ENCODE measurements at regions not wholly inside any gene's neighbourhood (a gene's known extent, or its start where the extent isn't known, plus 50 kb on each side); places are given as distances from the start of the nearest gene placed in this dataset.

GRCh38 chr20:60215816-60216730 lies 257.9 kb downstream of the CDH26 start:
- peak; percentile 21 for DNase-seq

GRCh38 chr20:60219231-60219630 lies 261.0 kb downstream of the CDH26 start:
- no peak for DNase-seq

- no peak for DNase-seq
These were observed 261.9 kb downstream of the CDH26 start for GRCh38 chr20:60219984-60220562.

DNA sequence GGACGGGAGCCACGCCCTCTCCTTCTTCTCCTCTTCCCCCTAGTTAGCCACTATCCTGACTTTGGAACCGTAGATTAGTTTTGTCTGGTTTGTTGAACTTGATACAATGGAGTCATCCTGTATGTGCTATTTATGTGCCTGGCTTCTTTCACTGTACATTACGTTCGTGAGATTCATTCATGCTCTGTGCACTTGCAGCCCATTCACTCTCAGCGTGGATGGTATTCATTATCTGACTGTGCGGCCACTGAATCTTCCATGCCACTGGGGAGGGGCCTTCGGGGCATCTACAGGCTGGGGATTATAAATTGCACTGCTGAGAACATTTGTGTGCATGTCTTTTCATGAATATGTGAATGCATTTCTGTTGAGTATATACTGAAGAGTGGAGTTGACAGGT lies 262.5 kb downstream of the CDH26 start:
- DNase-seq = no peak

- DNase-seq = no peak
These were observed 263.4 kb downstream of the CDH26 start for GRCh38 chr20:60221593-60221992.

- no peak for DNase-seq
These were observed 264.3 kb downstream of the CDH26 start for GRCh38 chr20:60222497-60222896.

GRCh38 chr20:60223174-60223573 lies 265.0 kb downstream of the CDH26 start:
- no peak for DNase-seq

DNA sequence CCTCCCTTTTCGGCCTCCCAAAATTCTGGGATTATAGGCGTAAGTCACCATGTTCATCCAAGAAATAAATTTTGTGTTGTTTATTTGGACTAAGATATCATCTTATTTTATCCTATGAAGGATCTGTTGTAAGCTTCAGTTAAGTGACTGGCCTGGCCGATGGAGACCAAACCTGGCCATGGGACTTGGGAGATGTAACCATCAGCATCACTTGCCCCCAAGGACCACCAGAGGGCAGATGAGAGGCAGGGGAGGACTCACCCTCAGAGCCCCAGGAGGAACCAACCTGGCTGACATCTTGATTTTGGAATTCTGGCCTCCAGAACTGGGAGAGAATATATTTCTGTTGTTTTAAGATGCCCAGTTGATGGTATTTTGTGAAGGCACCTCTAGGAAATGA lies 266.7 kb downstream of the CDH26 start:
- no peak for DNase-seq

GRCh38 chr20:60228255-60228654 lies 270.0 kb downstream of the CDH26 start:
- no peak for DNase-seq

DNA sequence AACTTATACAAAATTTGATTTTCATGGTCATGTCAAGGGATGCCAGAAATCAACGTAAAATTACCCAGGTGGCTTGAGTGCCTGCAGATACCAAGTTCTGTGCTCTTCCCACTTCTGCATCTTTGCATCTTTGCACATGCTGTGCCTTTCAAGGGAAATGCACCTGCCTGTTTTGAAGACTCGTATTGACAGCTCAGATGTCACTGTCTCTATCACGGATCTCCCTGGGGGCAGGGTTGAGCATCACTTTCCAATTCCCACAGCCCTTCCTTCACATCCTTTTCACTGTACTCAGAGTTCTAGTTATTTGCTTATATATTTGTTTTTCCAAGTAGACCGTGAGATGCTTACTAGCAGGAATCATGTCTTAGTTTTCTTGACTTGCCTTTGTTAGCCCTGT lies 274.2 kb downstream of the CDH26 start:
- no peak for DNase-seq

- no peak for DNase-seq
These were observed 274.9 kb downstream of the CDH26 start for GRCh38 chr20:60233018-60233630.

DNA sequence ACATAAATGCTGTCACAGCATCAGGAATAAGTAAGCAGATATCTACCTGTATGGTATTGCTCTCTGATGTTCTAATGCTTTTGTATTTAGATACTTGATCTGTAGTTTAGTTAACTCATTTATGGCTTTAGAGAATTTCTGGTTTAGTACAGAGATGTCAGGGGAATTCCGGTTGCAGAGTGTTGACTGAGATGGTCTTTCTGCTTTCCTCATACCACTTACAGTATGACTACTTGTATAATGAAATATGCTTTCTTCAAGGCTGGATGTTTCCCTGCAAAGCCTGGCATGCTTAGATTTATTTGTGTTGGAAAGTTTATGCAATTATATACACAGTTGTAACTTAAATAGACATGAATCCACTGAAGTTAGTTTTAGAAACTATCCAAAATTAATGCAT lies 278.4 kb downstream of the CDH26 start:
- DNase-seq = no peak

GRCh38 chr20:60237981-60238380 lies 279.8 kb downstream of the CDH26 start:
- DNase-seq = no peak

GRCh38 chr20:60238992-60239660 lies 280.9 kb downstream of the CDH26 start:
- DNase-seq = no peak

- no peak for DNase-seq
These were observed 281.7 kb downstream of the CDH26 start for GRCh38 chr20:60239956-60240355.

DNA sequence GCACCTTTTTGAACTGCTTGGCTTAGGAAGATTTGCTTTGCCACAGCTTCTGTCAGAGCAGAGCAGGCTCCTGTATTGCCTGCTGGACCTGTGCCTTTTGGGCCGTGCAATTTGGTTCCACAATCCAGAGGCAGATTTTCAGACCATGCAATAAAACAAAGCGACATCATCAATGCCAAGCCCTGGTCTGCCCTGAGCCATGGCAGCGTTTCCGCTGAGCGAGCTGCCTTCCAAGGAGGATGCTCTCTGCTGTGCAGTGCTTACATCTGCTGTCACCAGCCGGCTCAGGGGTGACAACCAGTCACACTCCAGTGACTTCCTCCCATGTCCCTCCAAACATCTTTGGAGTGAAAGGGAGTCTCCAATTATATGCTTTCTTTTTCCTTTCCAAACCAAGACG lies 282.2 kb downstream of the CDH26 start:
- no peak for DNase-seq

DNA sequence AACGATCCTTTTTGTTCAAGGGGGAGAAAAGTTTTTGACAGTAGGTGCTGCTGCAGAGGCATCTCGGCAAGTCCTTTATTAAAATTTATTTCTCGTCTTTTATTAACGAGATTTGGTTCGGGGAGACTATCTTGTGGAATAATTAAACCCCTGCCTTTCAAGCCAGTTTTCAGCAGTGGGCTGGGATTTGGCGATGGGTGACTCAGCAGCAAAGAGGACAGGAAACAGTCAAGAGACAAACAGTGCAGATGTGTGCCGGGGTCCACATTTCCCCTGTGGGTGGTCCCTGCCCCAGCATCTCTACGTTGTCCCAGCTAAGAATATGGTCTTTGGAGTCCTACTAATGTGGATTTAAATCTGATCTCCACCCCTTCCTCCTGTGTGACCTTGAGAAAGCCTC lies 282.8 kb downstream of the CDH26 start:
- no peak for DNase-seq

DNA sequence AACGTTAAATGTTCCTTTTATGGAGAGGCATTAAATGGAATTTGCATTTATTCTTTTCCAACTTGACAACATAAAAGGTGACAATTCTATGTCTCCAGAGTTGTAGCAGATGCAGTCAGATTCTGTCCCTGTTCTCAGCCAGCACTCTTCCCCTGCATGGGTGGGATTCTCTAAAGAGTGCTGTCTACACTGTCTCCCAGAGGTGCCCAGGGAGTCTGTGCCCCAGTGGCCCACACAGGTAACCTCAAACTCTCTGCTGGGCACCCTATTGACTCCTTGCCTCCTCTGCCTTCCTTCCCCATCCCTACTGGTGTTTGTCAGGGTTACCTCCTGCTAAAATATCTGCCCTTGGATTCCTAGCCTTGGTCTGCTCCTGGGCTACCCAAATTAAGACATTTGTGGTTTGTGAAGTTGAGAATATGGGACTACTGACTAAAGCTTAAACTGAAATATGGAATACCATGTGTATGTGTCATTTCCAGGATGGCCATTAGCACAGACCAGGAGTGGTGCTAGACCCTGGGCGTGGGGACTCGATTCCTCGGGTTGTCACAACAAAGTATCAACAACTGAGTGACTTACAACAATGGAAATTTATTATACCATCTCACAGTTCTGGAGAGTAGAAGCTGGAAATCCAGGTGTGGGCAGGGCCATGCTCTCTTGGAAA lies 284.7 kb downstream of the CDH26 start:
- DNase-seq = no peak

DNA sequence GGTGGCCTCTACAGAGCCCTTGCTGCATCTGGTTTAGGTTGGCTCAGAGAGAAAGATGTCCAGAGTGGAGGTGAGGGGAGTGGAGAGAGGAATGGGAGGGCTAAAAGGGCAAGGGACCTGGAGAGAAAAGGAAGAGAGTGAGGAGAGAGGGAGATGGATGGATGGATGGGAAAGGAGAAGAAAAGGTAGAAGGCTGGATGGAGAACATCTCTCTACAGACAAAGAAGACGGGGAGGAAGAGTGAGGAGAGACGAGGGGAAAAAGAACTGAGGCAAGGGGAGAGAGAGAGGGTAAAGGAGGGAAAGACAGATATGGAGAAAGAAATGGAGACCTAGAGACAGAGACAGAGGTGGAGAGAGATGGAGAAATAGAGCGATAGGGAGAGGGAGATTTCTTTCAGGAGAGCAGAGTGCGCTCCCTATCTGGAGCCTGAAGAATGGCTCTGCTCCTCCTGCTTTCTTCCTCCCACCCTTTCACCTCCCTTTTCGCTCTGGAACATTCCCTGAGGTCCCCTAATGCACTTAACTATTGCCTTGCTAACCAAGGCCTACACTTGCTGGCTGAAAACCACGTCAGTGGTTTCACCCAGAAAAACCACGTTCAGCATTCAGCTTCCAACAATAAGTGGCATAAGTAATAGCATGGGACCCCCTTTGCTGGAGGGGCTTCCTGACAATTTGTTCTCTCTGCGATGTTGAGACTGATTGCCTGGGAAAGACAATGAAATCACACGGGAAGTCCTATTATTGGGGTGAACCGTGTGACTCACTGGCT lies 286.3 kb downstream of the CDH26 start:
- no peak for DNase-seq

DNA sequence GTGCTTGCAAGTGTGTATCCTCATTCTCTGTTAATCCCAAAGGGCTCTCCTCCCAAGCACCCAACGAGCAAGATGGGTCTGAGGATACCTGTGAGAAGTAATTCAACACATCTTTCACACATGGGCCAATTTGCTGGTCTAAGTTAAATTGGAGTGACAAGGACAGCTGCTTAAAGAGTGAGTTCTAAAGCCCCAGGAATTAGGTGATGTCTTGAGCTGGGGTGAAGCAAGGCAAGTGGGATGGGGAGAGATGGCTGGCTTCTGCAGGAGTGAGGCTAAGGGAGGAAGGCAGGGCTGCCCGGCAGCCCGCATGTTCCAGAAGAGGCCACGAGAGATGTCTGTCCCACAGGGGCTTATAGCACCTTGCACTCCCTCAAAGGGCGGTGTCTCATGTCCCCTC lies 288.5 kb downstream of the CDH26 start:
- DNase-seq = no peak

DNA sequence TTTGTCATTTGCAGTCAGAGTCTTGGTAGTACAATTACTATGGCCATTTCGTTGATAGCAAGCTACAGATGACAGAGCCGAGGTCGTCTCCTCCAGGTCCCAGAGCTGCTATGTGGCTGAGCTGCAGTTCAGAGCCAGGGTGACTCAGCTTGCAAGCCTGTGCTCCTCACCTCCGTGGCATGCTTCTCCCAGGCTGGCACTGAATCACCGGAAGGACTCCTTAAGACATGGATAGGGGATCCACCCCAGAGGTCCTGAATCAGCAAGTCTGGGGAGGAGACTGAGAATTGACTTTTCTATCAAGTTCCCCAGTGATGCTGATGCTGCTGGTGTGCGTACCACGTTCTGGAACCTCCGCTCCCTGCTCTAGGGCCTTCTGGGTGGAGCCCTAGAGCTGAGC lies 291.2 kb downstream of the CDH26 start:
- no peak for DNase-seq

- no peak for DNase-seq
These were observed 292.0 kb downstream of the CDH26 start for GRCh38 chr20:60250251-60250650.

All from DMS 273 treated with DMSO at 0.1 percent for 48 hours (cell line).